Fibroblast of the conjunctiva (primary cell): ENCODE measurements at regions not wholly inside any gene's neighbourhood (a gene's known extent, or its start where the extent isn't known, plus 50 kb on each side); places are given as distances from the start of the nearest gene placed in this dataset.

Experiments used
- DNase-seq: peaks from one replicate; pipeline ENCODE4 v3.0.0-alpha.2; 2010; ENCODE audit warnings: low read depth

DNA sequence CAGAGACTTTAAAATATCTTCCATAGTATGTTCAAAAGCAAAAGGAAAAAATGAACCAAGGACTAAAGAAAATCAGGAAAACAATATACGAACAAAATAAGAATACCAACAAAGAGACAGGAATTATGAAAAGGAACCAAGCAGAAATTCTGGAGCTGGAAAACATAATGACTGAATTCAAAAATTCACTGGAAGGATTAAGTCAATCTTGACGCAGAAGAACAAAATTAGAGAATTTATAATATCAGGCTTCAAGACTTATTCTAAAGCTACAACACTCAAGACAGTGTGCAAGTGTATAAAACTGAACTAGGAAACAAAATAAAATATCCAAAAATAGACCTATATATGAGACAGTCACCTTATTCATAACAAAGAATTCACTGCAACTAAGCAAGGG is 56.9 kb upstream of the GYPC start:
- DNase-seq: no peak

DNA sequence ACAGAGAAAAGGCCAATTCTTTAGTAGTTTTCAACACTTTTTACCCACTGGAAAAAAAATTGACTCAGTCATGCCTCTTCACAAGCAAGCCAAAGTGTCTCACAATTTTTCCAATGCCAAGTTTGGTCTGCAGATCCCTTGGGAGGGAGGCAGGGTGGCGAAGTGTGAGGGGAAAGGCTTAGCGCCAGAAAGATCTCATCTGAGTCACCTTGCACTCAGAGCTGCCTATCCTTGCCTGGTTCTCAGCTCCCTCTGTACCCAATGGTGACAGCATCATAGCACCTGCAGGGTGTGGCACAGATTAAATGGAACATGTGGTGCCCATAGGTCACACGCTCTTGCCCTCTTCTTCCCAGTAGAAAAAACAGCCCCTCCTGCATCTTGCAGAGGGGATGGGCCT is 55.2 kb upstream of the GYPC start:
- no peak for DNase-seq

DNA sequence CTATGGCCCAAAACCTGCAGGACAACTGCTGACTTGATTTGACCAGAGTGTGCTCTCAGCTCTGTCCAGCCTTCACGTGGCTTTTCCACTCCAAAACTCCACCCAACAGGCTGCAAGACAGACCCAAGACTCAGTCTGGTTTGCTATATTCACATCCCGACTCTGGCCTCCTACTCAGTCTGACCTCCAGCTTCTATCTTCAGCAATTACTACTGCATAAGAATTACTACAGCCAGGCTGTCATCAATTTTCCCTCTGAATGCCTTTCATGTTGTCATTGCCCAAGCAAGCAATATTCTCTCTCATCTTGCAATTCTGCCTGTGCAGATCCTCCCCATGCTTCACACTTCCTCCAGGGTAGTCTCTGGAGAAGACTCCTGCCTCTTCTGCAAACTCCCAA is 53.6 kb upstream of the GYPC start:
- DNase-seq: no peak
